Limb (tissue), 2 donors: ENCODE measurements at regions not wholly inside any gene's neighbourhood (a gene's known extent, or its start where the extent isn't known, plus 50 kb on each side); places are given as distances from the start of the nearest gene placed in this dataset.
"Not testable (repeated sequence)": the region's sequence is repeated elsewhere in the genome, so short reads cannot be mapped to it uniquely, and the experiment has no call there.

Experiments
- DNase-seq, 2 donors: peaks; one replicate each; pipeline ENCODE4 v3.0.0-alpha.2; 2016; ENCODE audit errors: extremely low spot score in 2 of 2

- no peak for DNase-seq
Measured at GRCh38 chr5:157993986-157994691, 135.2 kb upstream of the CLINT1 start.

- no peak for DNase-seq
Measured at GRCh38 chr5:157993201-157993600, 134.3 kb upstream of the CLINT1 start.

- DNase-seq: no peak
Measured at GRCh38 chr5:157990583-157991181, 131.7 kb upstream of the CLINT1 start.

- DNase-seq: no peak
Measured at GRCh38 chr5:157989296-157989695, 130.4 kb upstream of the CLINT1 start.

- no peak for DNase-seq
Measured at GRCh38 chr5:157987259-157987658, 128.3 kb upstream of the CLINT1 start.

GRCh38 chr5:157986431-157986990, 127.6 kb upstream of the CLINT1 start:
- DNase-seq: no peak

GRCh38 chr5:157984611-157985010, 125.7 kb upstream of the CLINT1 start:
- no peak for DNase-seq

GRCh38 chr5:157983906-157984551, 125.1 kb upstream of the CLINT1 start:
- no peak for DNase-seq

GRCh38 chr5:157978061-157978460, 119.1 kb upstream of the CLINT1 start:
- DNase-seq: peak in 1 of 2 donors; percentile 13

- no peak for DNase-seq
Measured at GRCh38 chr5:157976429-157976828, 117.5 kb upstream of the CLINT1 start.

- DNase-seq: no peak
Measured at GRCh38 chr5:157972579-157972978, 113.6 kb upstream of the CLINT1 start.

- peak; percentile 66 to 69 for DNase-seq
Measured at GRCh38 chr5:157971571-157972216, 112.7 kb upstream of the CLINT1 start.

GRCh38 chr5:157968570-157968969, 109.6 kb upstream of the CLINT1 start:
- not testable (repeated sequence) for DNase-seq

GRCh38 chr5:157965989-157966388, 107.0 kb upstream of the CLINT1 start:
- no peak for DNase-seq

GRCh38 chr5:157965040-157965678, 106.2 kb upstream of the CLINT1 start:
- no peak for DNase-seq

GRCh38 chr5:157963761-157964160, 104.8 kb upstream of the CLINT1 start:
- no peak for DNase-seq

GRCh38 chr5:157963244-157963643, 104.3 kb upstream of the CLINT1 start:
- no peak for DNase-seq

GRCh38 chr5:157962686-157963085, 103.7 kb upstream of the CLINT1 start:
- DNase-seq: not testable (repeated sequence)

- DNase-seq: peak in 1 of 2 donors; percentile 78
Measured at GRCh38 chr5:157961896-157962590, 103.1 kb upstream of the CLINT1 start.

- no peak for DNase-seq
Measured at GRCh38 chr5:157961176-157961575, 102.2 kb upstream of the CLINT1 start.

- no peak for DNase-seq
Measured at GRCh38 chr5:157959370-157959769, 100.4 kb upstream of the CLINT1 start.
